ENCODE measurements at regions not wholly inside any gene's neighbourhood (a gene's known extent, or its start where the extent isn't known, plus 50 kb on each side); places are given as distances from the start of the nearest gene placed in this dataset.
"Not testable (repeated sequence)": the region's sequence is repeated elsewhere in the genome, so short reads cannot be mapped to it uniquely, and the experiment has no call there.

DNA sequence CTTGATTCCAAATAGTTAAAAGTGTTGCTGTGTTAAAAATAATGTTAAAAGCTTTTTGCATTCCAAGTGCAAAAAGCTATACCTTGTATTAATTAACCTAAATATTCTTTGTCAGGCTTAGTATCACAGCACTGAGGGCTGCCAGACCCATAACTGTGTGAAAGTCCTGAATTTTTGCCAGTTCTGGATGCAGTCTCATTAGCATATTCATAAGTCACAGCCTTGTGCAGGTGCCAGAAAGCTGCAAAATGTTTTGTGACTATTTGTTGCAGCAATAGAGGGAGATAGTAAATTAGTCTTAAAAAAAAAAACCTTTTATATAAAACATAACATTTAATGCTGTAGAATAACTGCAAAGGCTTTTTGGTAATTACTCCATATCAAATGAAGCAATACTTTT lies 56.6 kb downstream of the SLITRK1 start:
- DNase-seq (ENCODE audit: low spot score): no peak

DNA sequence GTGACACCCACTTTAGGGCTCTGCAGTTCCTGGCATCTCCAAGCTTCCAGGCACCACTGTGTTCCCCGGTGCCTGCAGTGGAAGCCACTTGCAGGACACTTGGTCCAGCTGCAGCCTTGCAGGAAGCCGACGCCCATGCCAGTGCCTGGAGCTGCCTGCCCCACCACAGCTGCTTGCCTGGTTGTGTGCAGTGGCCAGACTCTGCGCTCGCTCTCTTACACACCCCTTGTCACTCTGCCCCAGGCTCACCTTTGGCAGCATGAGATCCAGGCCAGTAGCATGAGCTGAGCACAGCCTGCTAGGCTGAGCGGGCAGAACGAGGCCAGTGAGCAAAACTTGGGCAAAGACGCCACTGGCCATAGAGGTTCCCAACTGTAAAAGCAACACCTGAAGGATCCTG lies 57.7 kb downstream of the SLITRK1 start:
- no peak for DNase-seq (ENCODE audit: low spot score)

DNA sequence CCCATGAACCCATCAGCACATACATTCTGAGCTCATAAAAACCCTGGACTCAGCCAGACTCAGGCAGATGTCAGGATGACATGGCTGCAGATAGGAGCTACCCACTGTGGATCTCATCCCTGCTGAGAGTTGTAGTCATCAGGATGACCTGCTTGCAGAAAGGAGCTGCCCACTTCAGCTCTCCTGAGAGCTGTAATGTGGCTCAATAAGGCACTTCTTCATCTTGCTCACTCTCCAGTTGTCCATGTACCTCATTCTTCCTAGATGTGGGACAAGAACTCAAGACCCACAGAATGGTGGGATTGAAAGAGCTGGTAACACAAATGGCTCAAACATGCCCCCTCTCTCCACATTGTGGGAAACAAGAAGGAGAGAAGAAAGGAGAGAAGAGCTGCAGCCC lies 58.2 kb downstream of the SLITRK1 start:
- DNase-seq (ENCODE audit: low spot score): no peak

DNA sequence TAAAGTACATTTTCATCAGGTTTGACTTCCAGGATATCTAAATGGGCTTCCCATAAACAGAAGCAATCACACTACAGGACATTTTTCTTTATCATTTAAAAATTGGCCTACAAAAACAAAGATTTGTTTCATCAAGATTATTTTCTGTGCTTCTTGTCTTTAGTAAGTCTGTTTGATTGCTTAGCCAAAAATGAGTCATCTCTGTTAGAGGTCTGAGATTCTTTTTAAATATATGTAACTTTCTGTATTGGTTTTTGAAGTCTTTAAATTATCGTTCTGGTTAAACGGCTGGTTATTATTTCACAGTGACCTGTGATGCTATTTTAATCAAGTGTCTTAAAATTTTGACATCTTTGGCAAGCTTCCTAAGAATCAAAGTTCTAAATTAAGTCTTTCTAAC lies 62.7 kb downstream of the SLITRK1 start:
- no peak for DNase-seq (ENCODE audit: low spot score)

DNA sequence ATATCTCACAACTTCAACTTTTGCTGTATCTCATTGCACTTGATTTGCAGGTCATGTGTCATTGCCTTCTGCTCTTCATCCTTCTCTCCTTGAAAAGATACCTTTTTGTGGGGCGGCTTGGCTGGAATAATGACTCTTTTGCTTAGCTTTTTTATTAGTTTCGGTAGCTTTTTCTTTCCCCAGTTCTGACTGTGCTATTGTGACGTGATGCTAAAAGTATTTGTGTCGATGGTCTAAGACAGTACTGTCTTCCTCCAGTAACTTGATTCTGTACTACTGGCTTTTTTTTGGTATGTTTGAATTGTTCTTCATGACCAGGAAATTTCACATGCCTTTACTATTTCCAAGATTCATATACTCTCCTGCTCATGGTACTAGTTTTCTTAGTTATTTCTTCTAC lies 63.1 kb downstream of the SLITRK1 start:
- no peak for DNase-seq (ENCODE audit: low spot score)

DNA sequence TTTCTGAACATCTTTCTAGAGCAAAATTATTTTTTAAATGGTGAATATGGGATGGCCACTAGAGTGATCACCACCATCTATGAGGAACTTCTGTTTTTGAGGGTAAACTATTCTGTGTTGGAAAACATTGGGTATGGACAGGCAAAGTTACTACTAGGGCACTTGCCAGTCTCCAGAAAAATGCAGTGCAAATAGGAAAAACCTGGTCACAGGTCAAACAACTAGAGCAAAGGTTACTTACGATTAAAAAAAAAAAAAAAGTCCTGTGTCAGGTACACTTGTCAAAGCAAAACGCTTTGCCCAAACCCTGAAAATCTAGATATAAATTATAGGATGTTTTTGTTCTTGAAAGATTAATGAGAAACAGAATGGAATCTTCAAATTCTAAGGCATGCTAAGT lies 66.2 kb downstream of the SLITRK1 start:
- DNase-seq (ENCODE audit: low spot score): no peak

DNA sequence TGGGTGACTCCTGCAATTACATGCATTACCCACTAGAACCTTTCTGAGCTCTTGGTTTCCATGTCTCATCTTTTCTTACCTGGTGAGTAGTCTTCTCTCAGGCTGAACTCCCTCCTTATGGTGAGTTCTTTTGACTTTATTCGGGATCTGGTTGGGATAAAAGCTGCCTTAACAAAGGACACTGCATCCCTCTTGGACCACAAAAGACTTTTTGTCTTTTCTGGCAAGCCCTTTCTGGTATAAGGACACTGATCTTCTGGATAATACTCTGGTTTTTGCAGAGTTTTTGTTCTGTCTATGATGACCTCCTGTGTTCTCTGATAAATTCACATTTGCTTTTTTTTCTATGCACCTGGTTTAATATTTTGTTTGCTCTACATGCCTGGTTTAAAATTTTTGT lies 66.7 kb downstream of the SLITRK1 start:
- no peak for DNase-seq (ENCODE audit: low spot score)

DNA sequence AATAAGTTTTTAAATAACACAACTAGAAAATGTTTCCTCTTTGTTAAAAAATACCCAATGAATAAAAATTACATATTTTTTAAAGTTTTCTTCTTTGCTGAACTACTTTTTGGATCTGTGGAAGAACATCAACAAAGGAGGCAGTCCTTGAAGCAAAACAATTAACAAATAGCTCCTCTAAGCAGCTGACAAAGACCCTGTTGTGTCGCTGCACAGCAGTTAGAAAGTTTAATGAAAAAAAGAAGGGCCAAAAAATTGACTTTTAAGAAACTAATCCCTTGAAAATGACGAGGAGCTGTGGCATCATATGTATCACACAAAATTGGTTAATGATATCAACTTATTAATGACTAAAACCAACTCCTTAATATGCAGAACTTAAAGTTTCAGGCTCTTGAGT lies 72.1 kb downstream of the SLITRK1 start:
- no peak for DNase-seq (ENCODE audit: low spot score)

DNA sequence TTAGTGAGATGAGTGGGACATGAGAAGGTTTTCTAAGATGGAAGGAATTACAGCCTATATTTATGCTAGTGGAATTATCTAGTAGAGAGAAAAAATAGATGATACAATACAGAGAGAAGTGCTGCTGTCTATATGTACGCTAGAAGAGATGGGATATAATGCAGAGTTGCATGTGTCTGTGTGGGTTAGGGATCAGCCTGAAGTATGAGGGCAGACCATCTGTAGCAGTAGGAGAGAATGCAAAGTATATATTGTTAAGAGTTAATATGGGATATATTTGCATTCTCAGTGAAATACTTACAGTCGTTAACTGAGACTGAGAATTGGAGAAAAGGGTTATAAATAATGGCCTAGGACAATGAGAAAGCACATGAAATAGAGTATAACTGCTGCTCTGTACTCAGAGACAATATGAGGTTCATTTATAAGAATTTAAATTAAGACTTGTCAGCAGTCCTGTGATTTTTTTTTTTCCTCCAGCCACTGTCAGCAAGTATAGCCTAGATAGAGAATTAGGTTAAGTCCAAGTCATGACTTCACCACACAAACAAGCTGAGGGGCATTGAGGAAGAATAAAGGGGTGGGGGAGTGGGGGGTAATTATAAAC lies 77.8 kb downstream of the SLITRK1 start:
- no peak for DNase-seq (ENCODE audit: low spot score)

DNA sequence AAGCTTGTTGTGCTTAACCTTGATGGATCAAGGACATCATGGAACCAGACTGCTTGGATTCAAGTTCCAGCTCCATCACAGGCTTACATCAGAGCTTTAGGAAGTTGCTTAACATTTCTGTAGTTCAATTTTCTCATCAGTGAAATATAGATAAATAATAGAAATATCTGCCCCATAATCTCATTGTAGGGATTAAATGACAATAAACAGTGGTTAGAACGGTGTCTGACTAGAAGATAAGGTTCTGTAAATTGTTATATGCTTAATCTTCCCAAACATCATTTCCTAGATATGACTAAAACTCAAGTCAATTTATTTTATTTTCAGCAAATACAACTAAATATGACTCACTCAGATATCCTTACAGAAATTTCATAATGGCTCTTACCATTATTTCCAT lies 83.5 kb downstream of the SLITRK1 start:
- DNase-seq (ENCODE audit: low spot score): no peak

DNA sequence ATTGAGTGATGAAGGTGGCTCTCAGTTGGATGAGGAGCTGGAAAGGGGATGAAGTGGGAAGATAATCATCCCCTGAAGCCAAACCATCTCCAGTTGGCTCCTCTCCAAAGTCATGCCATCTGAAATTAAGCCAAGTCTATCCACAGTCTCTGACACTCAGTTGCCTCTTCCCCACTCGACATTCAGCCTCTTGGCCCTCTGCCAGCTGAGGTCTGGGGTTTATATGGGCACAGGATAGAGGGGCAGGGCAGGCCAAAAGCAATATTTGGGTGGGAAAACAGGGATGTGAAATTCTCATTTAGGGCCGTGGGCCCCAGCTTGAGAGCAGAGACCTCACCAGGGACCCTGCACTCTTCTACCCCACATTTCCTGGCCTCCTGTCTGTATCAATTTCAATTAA lies 85.9 kb downstream of the SLITRK1 start:
- no peak for DNase-seq (ENCODE audit: low spot score)

DNA sequence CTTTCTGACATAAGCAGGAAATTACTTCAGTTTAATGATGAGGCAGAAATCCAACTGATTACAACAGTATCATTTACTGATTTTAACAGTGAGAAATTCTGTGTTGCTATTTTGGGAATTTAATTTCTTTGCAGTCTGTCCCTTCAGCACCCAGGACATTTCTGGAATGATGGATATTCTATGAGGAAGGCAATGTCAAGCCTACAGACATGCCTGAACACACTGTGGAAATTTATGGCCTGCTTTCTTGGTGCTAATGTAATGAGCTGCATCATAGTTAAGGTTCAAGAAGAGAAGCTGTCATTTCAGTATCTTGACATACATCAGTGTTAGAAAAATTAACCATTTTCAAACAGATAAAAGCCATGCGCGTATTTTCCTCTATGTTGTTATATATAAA lies 87.7 kb downstream of the SLITRK1 start:
- DNase-seq (ENCODE audit: low spot score): no peak

DNA sequence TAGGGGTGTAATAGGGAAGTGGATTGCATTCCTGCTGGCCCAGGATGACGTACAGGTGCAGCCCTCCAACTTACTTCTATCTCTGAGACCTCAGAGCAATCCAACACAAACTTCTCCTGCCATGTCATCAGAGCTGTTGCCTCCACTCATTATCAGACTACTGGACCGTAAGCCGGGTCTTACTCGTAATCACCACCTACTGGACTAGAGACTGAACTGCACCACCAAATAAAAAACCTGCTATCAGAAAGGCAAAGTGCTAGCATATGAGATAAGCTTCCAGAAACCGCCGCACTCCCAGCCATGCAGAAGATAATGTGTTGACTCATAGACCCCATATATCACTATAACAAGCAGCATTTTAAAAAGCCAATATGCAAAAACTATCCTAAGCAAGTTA lies 102.0 kb downstream of the SLITRK1 start:
- peak; percentile 1 for DNase-seq (ENCODE audit: low spot score)

DNA sequence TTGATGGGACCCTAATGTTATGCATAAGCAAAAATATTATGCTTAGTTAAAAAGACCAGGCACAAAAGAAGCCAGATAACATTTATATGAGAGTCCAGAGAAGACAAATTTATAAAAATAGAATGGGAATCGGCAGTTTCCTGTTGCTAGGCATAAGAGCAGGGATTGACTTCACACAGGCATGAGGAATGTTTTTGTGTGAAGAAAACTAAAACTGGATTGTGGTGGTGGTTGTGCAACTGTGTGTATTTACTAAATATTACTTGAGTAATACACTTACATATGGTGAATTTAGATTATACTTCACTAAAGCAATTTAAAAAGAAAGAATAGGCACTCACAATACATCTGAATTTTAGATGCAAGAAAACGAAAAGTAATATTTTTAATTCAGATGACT lies 108.3 kb downstream of the SLITRK1 start:
- DNase-seq (ENCODE audit: low spot score): no peak

DNA sequence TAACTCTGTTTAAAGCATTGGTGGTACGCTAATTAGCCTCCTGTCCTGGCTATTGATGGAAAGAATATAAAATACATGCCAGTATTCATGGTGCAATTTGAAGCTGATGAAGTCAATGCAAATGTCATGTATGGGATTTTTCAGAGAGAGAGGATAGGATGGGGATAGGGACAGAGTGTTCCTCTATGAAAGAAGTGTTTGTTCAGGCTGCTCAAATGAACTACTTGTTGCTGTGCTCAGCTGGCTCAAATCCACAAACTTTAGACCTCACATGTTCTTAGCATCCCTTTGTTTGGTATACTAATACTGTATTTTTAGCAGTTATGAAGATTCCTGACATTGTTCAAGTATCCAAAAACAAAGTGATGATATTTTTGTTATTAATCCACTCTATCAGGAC lies 116.5 kb downstream of the SLITRK1 start:
- no peak for DNase-seq (ENCODE audit: low spot score)

DNA sequence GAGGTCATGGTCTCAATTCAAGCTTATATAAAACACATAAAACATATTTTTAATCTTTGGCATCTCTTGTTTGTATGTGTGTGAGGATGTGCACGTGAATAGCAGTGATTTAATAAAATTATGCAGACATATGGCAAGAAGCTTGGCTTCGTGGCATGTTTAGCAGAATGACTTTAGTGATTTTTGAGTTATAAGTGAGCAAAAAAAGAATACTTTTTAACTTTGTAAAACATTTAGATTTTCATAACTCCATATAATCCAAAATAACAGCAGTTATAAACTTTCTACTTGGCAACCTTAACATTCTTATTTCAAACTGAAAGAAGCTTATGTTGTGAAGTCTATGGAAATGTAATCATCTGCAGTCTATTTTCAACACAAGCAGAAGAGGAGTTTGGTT lies 120.6 kb downstream of the SLITRK1 start:
- no peak for DNase-seq (ENCODE audit: low spot score)

DNA sequence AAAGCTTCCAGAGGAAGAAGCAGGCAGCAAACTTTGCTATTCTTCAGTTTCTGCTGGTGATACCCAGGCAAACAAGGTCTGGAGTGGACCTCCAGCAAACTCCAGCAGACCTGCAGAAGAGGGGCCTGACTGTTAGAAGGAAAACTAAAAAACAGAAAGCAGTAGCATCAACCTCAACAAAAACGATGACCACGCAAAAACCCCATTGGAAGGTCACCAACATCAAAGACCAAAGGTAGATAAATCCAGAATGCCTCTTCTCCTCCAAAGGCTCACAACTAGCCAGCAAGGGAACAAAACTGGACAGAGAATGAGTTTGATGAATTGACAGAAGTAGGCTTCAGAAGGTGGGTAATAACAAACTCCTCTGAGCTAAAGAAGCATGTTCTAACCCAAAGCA lies 127.1 kb downstream of the SLITRK1 start:
- not testable (repeated sequence) for DNase-seq (ENCODE audit: low spot score)

DNA sequence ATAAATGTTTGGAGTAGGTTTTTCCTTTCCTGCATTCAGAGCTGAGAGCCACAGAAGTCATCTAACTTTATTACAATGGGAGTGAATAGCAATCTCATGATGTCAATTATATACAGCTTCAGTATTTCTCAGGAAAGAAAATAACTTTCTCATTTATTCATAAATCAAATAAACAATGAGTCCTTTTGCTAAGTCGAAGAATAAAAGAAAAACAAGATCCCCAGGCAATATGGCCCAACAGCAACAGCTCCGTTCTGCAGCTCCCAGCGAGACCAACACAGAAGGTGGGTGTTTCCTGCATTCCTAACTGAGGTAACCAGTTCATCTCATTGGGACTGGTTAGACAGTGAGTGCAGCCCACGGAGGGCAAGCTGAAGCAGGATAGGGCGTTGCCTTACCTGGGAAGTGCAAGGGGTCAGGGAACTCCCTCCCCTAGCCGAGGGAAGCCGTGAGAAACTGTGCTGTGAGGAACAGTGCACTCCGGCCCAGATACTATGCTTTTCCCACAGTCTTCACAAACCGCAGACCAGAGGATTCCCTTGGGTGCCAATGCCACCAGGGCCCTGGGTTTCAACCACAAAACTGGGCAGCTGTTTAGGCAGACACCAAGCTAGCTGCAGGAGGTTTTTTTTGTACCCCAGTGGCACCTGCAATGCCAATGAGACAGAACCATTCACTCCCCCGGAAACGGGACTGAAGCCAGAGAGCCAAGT lies 128.2 kb downstream of the SLITRK1 start:
- DNase-seq (ENCODE audit: low spot score): no peak

DNA sequence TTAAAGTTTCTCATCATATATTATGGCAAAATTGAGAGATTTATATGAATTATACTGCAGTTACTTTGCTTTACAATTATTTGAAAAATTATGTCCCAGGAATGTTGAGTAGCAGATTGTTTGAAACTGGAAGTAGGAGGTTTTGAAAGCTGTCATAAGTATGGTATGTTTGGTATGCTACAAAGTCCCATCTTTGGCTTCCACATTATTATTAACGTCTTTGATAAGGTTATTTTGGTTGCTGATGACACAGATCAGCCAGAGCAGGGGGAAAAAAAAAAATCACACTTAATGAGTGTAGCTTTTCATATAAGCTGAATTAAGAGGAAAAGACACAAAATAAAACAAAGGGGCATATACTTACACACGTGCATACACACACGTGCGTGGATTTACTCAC lies 130.1 kb downstream of the SLITRK1 start:
- DNase-seq (ENCODE audit: low spot score): no peak

DNA sequence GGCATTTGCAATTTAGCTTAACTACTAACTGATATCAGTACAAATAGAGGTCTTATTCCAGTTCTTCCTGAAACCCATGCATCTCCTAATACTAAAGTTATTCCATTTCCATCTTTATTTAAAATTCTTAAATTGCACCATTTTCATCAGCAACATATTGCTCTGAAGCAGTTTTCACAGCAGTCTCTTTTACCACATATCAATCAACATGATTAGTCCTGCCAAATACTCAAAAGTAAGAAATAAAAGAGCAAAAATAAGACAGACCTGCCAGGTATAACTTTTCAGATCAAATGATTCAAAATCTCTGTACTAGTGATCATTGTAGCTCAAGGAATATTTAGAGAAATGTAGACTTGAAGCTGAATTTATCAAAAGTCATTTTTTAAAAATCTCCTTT lies 141.7 kb downstream of the SLITRK1 start:
- no peak for DNase-seq (ENCODE audit: low spot score)

DNA sequence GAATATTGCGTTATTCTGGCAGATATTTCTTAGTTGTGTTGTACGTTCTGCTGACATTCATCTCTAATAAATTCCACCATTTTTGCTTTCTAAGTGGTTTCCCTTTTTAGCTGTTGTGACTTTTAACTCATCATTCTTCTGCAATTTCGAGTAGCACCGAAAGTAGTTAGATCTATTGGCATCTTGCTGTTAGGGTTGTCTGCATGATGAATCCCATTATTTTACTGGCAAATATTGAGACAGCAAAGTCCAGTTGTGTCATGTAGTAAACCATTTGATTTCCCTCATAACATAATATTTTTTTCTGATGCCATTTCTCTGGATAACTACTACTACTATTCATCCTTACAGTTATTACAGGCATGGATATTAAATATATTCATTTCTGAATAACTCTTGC lies 143.9 kb downstream of the SLITRK1 start:
- no peak for DNase-seq (ENCODE audit: low spot score)

DNA sequence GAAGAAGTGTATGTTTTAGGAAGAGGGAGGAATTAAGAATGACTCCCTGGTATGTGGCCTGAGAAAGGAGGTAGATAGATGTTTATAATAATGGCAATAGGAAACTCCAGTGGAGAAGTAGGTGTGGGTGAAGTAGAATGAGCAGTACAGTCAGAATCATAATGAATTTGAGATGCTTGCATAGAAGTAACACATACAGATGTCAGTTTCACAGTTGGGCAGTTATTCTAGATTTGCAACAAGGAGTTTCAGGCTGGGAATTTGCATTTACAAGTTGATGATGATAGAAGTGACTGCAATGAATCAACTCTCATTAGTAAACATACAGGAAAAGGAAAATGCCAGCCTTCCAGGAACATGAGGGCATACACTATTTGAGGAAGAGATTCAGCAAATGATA lies 149.0 kb downstream of the SLITRK1 start:
- no peak for DNase-seq (ENCODE audit: low spot score)

DNA sequence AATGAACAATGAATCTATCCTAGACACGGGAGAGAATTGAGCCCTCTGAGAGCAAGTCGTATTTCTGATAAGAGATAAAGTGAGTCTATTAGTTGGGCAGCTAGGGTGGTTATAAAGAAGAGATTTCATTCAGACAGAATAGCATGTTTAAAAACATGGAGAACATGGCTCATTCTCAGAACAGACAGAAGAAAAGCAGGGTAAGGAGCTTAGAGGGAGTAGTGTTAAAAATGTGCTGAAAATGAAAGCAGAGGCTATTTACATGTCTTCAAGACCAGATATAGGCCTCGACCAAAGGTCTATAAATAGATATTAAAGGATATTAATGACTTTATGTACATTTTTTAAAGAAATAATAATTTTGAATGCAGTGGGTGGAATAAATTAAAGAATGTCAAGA lies 149.5 kb downstream of the SLITRK1 start:
- no peak for DNase-seq (ENCODE audit: low spot score)

DNA sequence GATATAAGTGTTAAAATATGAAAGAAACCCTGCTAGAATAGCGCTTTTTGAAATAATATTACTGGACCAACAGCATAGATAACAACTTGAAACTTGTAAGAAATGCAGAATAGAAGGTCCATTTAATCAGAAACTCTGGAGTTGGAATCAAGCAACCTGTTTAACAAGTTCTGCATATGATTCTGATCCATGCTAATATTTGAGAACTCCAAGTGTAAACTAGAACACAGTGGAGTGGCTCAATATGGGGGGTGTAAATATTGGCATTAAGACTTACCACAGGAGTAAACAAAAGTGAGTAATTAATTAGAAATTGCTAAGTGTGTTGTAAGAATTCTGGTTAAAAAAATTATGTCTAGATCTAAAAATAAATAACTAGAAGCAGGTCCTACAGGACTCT lies 151.2 kb downstream of the SLITRK1 start:
- DNase-seq (ENCODE audit: low spot score): no peak

All from HuH-7 (cell line).